Natural killer cell treated with Interleukin-12 subunit alpha and Interleukin-12 subunit beta and Interleukin-15 and Interleukin-18, amount 100 ng/mL, for 72 hours (primary cell): ENCODE measurements at regions not wholly inside any gene's neighbourhood (a gene's known extent, or its start where the extent isn't known, plus 50 kb on each side); places are given as distances from the start of the nearest gene placed in this dataset.
"Not testable (repeated sequence)": the region's sequence is repeated elsewhere in the genome, so short reads cannot be mapped to it uniquely, and the experiment has no call there.

Experiments used
- ATAC-seq, 2 donors: fragments of 150-1000 bp; cut with Tn5 transposase in 1 of 2; sonication (Bioruptor Pico), chemical (Tn5 transposase) in 1 of 2; 2 replicates each; pipeline ENCODE4 v1.10.0; 2021
- DNase-seq: peaks from one replicate; pipeline ENCODE4 v3.0.0; 2022; ENCODE audit warnings: low spot score
- H3K27ac Mint-ChIP-seq, 2 donors: 1 replicate in 1 of 2; 2 replicates in 1 of 2; pipeline ENCODE4 v1.8.0; 2022; ENCODE audit warnings: mixed read lengths in 2 of 2, mild to moderate bottlenecking in 1 of 2, moderate library complexity in 1 of 2
- H3K27me3 Mint-ChIP-seq, 2 donors: 1 replicate in 1 of 2; 2 replicates in 1 of 2; pipeline ENCODE4 v1.8.0; 2022; ENCODE audit warnings: mixed read lengths in 2 of 2
- H3K36me3 Mint-ChIP-seq: one replicate; pipeline ENCODE4 v1.8.0; 2022; ENCODE audit warnings: mixed read lengths
- H3K4me1 Mint-ChIP-seq, 2 donors: 1 replicate in 1 of 2; 2 replicates in 1 of 2; pipeline ENCODE4 v1.8.0; 2022; ENCODE audit warnings: low read depth in 2 of 2, mixed read lengths in 2 of 2, mild to moderate bottlenecking in 1 of 2
- H3K4me3 Mint-ChIP-seq: one replicate; pipeline ENCODE4 v1.8.0; 2022; ENCODE audit warnings: mixed read lengths
- H3K9me3 Mint-ChIP-seq: 2 replicates; pipeline ENCODE4 v1.8.0; 2022; ENCODE audit warnings: mixed read lengths

DNA sequence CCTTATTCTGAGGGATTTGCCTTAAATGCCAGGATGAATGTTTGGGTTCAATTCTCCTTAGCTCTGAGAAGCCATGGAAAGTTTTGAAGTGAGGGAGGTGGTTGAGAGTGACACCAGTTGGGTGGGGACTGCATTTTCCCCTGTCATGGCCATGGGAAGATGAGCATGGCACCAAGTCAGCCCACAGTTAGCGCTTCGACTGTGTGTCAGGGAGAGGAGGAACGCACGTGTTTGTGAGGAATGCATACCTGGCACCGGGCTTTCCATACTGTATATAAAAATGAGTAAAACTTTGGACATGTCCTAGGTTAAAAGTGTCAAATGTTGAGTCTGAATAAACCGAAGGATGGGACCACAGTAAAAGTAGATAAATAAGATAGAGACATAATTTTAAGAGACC, 187.5 kb upstream of the KL start:
- DNase-seq (no peak), ATAC-seq (no peak)
- H3K36me3 Mint-ChIP-seq: no peaks in the 10 kb centered on the region
- no peak overlapping the region for H3K4me3 Mint-ChIP-seq
- no peak overlapping the region for H3K27ac Mint-ChIP-seq
- no peaks in the 10 kb centered on the region for H3K9me3 Mint-ChIP-seq
- peaks cover under 1 to 14% of the 10 kb centered on the region in 2 donors for H3K27me3 Mint-ChIP-seq
- no peaks in the 10 kb centered on the region for H3K4me1 Mint-ChIP-seq

DNA sequence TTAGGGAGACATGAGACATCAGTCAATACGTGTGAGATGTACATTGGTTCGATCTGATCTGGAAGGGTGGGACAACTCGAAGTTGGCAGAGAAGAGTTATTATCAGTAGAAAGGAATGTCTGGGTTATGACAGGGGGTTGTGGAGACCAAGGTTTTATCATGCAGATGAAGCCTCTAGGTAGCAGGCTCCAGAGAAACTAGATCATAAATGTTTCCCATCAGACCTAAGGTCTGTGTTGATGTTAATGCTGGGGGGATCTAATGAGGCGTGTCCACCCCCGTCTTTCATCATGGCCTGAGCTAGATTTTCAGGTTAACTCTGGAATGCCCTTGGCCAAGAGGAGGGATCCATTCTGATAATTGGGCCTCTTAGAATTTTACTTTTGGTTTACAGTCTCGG, 187.0 kb upstream of the KL start:
- no peaks in the 10 kb centered on the region for H3K4me1 Mint-ChIP-seq
- DNase-seq: no peak
- H3K4me3 Mint-ChIP-seq: no peak overlapping the region
- ATAC-seq: no peak
- peaks cover 0 to 14% of the 10 kb centered on the region in 2 donors for H3K27me3 Mint-ChIP-seq
- H3K27ac Mint-ChIP-seq: no peak overlapping the region
- H3K36me3 Mint-ChIP-seq: no peaks in the 10 kb centered on the region
- H3K9me3 Mint-ChIP-seq: no peaks in the 10 kb centered on the region

DNA sequence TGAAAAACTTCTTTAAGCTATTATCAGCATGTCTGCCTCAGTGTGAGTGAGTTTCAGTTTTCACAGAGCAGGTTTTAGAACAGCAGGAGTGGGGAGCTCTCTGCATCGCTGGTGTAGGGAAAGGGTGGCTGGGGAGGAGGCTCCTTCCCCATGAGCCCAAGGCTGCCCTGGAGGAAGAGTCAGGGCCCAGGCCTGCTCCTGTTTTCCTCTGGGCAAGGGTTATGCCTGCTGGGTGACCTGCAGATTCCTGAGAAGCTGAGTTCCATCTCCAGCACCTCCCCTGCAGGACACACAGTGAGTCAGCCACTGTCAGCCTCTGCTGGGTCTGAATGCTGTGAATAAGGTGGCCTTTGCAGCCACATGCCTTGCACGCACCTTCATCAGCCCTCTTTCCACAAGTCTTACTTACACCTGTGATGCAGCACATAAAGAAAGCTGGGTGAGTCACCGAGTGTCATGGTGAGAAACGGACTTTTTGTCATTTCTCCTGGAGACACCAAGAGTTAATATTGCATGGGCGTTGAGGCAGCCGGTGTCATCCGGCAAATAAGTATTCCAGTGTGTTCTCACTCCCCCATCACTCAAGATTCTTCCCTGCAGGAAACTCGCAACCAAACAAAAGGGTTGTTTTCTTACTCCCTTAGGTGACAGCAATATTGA, 186.4 kb upstream of the KL start:
- no peak overlapping the region for H3K4me3 Mint-ChIP-seq
- DNase-seq (no peak), ATAC-seq (no peak)
- no peak overlapping the region for H3K27ac Mint-ChIP-seq
- H3K27me3 Mint-ChIP-seq: peaks cover 0 to 14% of the 10 kb centered on the region in 2 donors
- H3K4me1 Mint-ChIP-seq: no peaks in the 10 kb centered on the region
- H3K36me3 Mint-ChIP-seq: no peaks in the 10 kb centered on the region
- no peaks in the 10 kb centered on the region for H3K9me3 Mint-ChIP-seq

DNA sequence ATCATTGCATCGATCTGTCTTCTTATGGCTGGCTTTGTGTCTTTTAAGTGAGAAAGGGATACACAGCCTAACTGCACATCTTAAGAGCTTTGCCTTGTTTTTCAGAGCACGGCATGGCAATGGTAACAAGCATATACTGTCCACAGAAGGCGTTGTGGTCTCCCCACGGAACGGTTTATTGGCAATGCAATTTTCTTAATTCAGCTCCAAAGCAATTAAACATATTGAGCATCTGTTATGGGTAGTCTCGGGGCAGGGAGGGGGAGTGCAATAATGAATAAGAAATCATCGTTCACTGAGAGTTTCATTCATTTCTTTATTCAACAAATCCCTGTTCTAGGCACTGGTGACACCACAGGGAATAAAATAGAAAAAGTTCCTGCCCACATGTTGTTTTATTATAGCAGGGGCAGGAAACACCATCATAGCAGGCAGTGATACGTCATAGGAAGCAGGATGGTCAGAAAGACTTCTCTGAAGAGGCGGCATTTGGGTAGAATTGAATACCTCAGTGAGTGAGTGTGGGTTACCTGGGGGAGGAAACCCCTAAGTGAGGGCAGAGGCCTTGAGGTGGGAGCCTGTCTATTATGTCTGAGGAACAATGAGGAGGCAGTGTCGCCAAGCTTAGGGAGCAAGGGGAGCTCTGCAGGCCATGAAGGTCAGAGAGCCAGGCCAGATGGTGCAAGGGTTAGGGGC, 185.7 kb upstream of the KL start:
- no peak overlapping the region for H3K4me3 Mint-ChIP-seq
- no peak for ATAC-seq
- H3K36me3 Mint-ChIP-seq: no peaks in the 10 kb centered on the region
- H3K27me3 Mint-ChIP-seq: peaks cover 0 to 14% of the 10 kb centered on the region in 2 donors
- DNase-seq: no peak
- no peaks in the 10 kb centered on the region for H3K4me1 Mint-ChIP-seq
- no peak overlapping the region for H3K27ac Mint-ChIP-seq
- no peaks in the 10 kb centered on the region for H3K9me3 Mint-ChIP-seq

DNA sequence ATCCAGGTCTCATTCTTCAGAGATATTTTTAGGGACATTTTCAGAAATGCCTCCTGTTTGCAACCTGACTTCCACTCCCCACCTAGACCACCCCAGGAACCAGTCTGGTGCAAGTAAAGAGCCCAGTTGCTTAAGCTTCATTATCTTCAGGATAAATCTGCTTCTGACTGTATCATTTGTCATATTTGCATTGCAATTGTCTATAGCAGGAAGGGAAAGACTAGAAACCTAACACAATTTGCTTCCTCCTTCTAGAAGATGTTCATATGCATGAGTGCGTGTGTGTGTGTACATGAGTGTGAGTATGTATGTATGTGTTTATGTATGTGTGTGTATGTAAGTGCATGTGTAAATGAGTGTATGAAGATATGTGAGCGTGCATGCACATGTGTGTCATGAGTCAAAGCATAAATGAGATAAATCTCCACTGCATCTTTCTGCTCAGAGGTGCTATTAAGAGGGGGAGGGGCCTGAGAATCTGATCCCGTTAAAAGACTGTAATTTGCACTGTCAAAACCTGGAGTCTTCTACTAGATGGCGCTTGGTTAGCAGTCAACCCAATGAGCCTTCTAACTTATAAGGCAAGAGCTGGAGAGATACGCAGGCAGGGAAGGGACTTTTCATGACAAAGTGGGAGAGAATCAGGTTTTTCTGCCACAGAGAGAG, 178.8 kb upstream of the KL start:
- H3K36me3 Mint-ChIP-seq: no peaks in the 10 kb centered on the region
- H3K9me3 Mint-ChIP-seq: no peaks in the 10 kb centered on the region
- no peak overlapping the region for H3K27ac Mint-ChIP-seq
- no peaks in the 10 kb centered on the region for H3K4me1 Mint-ChIP-seq
- H3K27me3 Mint-ChIP-seq: peaks cover 3 to 17% of the 10 kb centered on the region in 2 donors
- DNase-seq (no peak), ATAC-seq (no peak)
- no peak overlapping the region for H3K4me3 Mint-ChIP-seq

DNA sequence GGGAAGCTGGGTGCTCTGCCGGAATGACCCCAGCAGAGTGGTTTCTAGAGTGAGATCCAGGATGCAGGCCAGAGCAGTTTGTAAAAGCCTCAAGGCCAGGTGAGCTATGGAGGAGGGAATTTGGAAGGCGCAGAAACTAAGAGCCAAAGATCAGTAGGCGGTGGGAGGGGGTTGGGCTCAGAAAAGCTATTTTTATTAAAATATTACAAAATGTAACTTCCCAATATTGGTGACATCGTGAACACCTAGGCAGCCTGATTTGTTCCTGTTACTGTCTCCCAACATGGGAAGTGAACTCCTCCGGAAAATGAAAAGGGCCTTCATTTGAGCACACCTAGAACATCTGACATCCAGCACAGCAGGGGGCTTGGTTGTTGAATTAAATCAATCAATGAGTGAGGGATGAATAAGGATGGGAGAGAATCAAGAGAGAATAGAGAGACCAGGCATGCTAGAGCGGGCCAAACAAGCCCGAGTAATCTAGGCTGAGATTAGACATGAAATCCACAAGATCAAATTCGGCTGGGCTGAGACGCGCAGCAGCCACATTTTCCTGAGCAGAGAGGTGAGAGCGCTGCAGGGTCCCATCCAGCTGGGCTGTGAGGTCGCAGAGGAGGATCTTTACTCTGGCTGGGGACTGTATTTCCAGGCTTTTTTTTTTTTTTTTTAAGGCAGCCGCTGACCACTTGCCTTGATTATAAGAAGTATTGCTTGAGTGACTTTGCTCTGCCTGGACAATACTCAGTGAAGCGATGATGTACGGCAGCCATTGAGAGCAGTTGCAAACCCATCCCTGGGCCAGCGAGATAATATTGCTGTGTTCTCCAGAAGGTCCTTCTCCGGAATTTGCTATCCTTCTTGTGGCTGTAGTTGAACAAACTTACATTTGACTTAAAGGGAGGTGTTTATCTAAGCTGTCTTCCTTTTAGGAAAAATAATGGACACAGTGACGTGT, 178.0 kb upstream of the KL start:
- H3K9me3 Mint-ChIP-seq: no peaks in the 10 kb centered on the region
- peaks cover 3 to 17% of the 10 kb centered on the region in 2 donors for H3K27me3 Mint-ChIP-seq
- H3K4me3 Mint-ChIP-seq: no peak overlapping the region
- ATAC-seq (no peak), DNase-seq (no peak)
- no peaks in the 10 kb centered on the region for H3K4me1 Mint-ChIP-seq
- no peak overlapping the region for H3K27ac Mint-ChIP-seq
- H3K36me3 Mint-ChIP-seq: no peaks in the 10 kb centered on the region

DNA sequence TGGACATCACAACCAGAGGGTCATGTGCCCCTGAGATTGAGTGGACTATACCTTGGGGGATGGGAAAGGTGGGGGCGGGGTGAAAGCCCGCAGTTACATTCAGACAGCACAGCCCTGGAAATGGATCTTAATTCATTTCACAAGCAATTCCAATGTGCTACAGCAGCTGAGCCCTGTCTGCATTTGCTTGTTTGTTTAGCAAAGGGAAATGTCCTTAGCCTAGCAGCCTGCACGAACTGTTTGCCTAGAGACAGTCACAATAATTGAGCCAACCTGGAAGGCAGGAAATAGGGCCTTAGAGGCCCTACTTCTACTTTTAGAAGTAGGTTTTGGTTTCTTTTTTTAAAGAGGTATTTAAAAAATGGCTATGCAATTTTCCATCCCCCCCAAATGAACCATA, 177.3 kb upstream of the KL start:
- ATAC-seq (no peak), DNase-seq (no peak)
- H3K27ac Mint-ChIP-seq: no peak overlapping the region
- no peaks in the 10 kb centered on the region for H3K36me3 Mint-ChIP-seq
- peaks cover 3 to 18% of the 10 kb centered on the region in 2 donors for H3K27me3 Mint-ChIP-seq
- no peaks in the 10 kb centered on the region for H3K9me3 Mint-ChIP-seq
- H3K4me1 Mint-ChIP-seq: no peaks in the 10 kb centered on the region
- H3K4me3 Mint-ChIP-seq: no peak overlapping the region

DNA sequence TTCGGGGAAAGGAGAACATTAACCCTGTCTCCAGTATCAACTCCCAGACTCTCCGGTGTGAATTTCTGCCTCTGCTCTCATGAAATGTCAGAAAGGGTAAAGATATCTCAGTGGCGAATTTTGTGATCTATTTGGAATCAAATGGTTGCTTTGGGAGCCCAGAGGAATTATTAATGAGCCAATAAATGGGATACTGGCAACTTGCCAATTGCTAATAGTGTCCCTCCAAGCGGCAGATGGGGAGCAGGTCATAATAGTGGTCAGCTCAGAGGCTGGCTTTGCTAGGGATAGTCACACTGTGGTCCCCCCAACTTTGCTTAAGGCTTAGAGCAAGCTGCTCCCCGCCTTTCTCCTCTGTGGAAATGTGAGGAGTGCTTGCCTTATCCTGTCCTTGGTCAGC, 176.1 kb upstream of the KL start:
- Mint-ChIP-seq H3K4me3 (no peak overlapping the region), H3K27me3 (peaks cover 3 to 24% of the 10 kb centered on the region in 2 donors)
- ATAC-seq: no peak

DNA sequence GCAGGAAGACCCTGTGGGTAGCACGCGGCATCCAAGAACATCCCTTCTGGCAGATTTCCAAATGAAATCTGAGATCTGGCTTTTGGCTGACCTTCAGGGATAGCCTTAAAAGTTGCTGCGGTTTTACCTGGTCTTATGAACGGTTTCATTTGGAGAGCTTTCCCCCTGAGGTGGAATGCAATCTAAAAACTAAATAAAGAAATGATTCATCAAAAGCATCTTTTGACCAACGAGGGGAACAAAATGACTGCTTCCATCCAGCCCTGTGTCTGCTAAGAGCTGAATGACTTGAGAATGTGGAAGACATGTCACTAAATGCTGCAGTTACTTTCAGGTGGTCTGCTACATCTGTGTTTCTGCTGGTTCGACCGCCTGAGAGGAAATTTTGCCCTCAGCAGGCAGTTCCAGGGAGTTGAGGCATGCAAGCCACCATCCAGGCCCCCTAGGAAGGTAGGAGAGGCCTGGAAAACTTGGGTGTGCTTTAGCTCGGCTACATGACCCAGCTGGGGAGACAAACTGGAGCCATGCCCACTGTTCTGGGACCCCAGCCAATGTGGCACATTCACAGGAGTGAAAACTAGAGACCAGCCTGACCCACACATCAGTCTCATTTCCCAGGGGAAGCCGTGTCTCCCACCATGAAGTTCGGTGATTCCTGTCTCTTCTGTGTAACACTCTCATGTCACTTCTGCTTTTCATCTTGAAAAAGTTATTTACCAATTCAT, 175.1 kb upstream of the KL start:
- Mint-ChIP-seq H3K4me3 (no peak overlapping the region), H3K36me3 (no peaks in the 10 kb centered on the region), H3K4me1 (no peaks in the 10 kb centered on the region), H3K27ac (no peak overlapping the region), H3K27me3 (peaks cover 3 to 23% of the 10 kb centered on the region in 2 donors), H3K9me3 (no peaks in the 10 kb centered on the region)
- peak; percentile 28 to 77 for ATAC-seq
- no peak for DNase-seq

More for the DNA sequence above, 176.1 kb upstream of the KL start:
- Mint-ChIP-seq H3K4me1 (no peaks in the 10 kb centered on the region), H3K27ac (no peak overlapping the region), H3K9me3 (no peaks in the 10 kb centered on the region), H3K36me3 (no peaks in the 10 kb centered on the region)
- no peak for DNase-seq

DNA sequence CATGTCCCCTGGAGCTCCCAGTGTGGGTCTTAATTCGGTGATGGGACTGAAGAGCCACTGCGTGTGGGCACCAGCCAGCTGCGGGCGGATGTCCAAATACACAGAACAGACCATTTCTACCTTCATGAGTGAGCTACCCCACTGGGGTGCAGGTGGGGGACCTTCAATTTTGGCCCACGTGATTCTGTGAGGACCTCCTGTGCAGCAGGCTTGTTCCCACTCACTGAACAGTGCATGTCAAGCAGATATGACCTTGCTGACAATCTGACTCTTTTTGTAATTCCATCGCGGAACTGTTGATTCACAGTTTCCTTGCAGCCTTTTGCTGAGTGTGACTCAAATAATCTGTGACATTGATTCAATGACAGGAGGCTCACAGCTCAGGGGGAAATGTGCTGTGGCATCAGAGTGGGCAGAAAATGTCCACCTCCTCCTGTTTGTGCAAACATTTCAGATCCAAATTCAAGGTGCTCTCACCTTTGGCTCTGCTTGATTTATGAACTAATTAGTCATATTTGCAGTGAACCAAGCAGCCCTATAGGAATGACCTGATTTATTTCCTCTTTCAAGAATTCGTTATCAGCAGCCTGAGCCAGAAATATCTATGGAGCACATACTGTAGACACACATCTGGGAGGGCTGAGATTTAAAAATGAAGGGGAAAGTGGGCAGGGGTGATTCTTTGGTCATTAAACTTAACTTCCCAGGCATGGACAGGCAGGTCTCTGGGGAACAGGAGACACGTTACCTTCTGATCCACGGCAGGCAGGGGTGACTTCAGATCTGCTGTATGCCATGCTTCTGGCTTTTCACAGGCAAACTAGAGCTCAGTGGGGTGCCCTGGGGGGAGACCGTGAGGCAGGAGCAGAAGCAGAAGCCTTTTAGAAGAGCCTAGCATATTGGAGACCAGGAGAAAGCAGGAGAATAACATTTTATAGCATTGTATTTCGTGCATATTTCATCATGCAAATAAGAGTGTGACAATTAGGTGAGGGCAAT, 170.0 kb upstream of the KL start:
- ATAC-seq: no peak
- peaks cover 8 to 20% of the 10 kb centered on the region in 2 donors for H3K27me3 Mint-ChIP-seq
- H3K4me1 Mint-ChIP-seq: no peaks in the 10 kb centered on the region
- no peak for DNase-seq
- no peak overlapping the region for H3K4me3 Mint-ChIP-seq
- H3K9me3 Mint-ChIP-seq: no peaks in the 10 kb centered on the region
- no peaks in the 10 kb centered on the region for H3K36me3 Mint-ChIP-seq
- no peak overlapping the region for H3K27ac Mint-ChIP-seq

DNA sequence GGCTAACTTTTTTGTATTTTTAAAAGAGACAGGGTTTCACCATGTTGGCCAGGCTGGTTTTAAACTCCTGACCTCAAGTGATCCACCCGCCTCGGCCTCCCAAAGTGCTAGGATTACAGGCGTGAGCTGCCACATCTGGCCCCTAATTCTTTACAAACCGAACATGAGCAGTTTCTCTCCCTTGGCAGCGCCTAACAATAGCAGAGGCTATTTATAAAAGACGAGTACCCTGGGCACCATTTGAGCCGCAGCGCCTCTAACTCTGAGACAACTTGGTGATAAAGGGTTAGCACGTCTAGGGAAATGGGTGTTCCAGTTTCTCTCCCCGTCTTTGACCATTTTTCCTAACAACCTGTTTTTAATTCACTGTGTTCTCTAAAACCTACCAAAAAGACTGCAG, 168.2 kb upstream of the KL start:
- ATAC-seq, H3K4me3 Mint-ChIP-seq: not testable (repeated sequence)

DNA sequence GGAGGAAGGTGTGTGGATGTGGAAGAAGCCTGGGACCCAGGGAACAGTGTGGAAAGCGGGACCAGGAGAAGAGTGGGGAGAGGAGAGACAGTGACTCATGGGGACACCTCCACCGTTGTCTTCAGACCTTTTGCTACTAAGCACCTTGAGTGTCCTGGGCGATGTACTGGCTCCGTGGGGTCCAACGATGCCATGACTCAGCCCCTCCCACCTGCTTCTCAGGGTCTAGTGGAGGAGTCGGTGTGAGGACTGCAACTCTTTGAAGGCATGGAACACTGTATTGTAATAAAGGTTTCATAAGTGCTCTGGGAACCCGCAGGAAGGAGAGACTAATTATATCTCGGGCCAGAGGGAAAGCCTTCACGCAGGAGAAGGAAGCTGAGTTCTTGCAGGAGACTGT, 166.9 kb upstream of the KL start:
- Mint-ChIP-seq H3K36me3 (no peaks in the 10 kb centered on the region), H3K4me3 (no peak overlapping the region), H3K27ac (no peak overlapping the region), H3K9me3 (no peaks in the 10 kb centered on the region), H3K4me1 (no peaks in the 10 kb centered on the region), H3K27me3 (peaks cover 14 to 34% of the 10 kb centered on the region in 2 donors)
- DNase-seq (no peak), ATAC-seq (peak; percentile 35 to 46)

More for the DNA sequence above, 168.2 kb upstream of the KL start:
- not testable (repeated sequence) for H3K9me3 Mint-ChIP-seq, DNase-seq, H3K36me3 Mint-ChIP-seq, H3K27ac Mint-ChIP-seq, H3K4me1 Mint-ChIP-seq
- peaks cover 13 to 32% of the 10 kb centered on the region in 2 donors for H3K27me3 Mint-ChIP-seq
